ENCODE measurements at regions not wholly inside any gene's neighbourhood (a gene's known extent, or its start where the extent isn't known, plus 50 kb on each side); places are given as distances from the start of the nearest gene placed in this dataset.
"Not testable (repeated sequence)": the region's sequence is repeated elsewhere in the genome, so short reads cannot be mapped to it uniquely, and the experiment has no call there.

DNA sequence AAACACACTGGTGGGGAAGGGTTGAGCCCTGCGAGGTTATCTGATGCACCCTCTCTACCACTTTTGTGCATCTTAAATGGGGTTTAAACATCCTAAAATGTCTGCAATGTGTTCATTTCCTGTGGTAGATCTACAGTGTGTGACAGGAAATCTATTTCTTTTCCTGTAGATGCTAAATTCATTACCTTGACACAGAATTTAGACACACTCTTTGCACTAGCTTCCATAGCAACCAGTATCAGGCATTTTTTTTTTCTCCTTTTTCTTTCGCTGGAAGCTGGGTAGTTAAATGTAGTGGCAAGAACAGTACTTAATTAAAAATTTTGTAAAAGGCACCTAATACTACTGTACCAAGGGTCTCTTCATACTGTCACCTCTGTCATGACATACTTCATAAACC, 141.1 kb downstream of the RFPL4B start:
- in situ Hi-C loops (cut with MboI; ENCODE audit: low pct_unique_long_range_greater_than_20kb, low sequenced_read_pairs) = no loop called here
- DNase-seq = no peak

DNA sequence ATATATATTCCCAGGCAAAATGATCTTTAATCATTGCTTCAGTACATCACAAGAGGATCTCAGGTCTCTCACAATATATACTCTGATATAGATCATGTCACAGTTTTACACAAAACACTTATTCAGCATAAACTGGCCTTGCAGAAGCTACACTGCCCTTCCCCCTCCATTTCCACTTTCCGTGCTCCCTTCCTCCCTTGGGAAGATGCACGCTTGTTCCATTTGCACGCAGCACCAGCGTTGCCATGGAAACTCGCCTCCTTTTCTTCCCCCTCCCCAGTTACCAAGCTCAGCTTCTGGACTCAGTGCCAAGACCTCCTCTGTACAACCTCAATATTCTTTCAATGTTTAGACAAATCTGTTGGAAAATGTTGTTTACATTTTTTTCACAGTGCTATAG, 154.6 kb downstream of the RFPL4B start:
- no peak for DNase-seq
- in situ Hi-C loops (cut with MboI; ENCODE audit: low pct_unique_long_range_greater_than_20kb, low sequenced_read_pairs) = no loop called here

DNA sequence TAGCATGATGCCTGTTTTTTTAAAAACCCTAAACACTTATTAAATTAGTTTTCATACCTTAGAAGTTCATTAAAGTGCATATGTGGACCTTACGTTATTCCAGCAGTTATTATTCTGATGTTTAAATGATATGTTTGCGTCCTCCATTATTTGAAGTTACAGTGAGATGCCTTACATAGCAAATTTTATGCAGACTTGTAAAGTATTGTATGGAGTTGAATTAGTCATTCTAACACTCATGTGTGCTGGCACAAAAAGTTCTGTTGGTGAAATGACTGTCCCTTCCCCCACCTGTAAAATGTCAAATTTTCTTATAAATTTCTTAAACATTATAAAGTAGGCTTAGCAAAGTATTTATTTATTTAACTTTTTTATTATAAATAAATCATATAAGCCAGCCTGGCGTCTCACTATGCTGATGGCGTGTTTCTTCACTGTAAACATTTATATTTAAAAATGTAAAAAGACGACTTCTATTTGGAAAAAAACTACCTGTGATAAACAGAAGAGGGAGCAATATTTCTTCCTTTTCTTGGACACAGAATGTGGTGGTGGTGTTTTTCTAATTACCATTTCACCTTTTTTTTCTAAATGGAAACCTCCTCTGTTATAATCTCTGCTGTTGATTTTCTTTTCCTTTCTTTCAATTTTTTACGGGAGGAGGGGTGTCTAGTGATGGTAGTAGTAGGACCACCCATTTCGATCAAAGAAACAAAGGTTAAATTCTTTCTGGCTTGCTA, 155.4 kb downstream of the RFPL4B start:
- in situ Hi-C loops (cut with MboI; ENCODE audit: low pct_unique_long_range_greater_than_20kb, low sequenced_read_pairs) = no loop called here

DNA sequence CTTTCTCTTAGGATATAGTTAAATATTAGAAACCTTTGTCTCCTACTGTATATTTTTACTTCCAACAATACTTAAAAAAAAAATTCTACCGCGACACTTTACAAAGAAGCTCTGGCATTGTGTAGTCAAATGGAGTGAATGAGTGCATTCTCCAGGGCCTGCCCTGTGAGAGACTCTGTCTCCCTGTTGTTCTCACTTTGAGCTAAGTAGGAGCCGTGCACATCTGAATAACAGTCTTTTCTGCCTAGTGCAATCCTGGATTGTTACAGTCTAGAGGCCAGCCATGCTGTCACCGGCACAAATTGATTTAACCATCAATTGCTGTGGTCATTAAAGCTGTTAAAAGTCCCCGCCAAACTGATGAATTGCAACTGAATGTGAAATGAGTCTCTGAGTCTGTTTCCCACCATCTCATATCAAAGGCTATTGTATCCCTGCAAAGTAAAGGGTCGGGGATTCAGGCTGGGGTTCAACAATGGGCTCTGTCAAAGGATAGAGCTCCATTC, 156.0 kb downstream of the RFPL4B start:
- in situ Hi-C loops (cut with MboI; ENCODE audit: low pct_unique_long_range_greater_than_20kb, low sequenced_read_pairs) = no loop called here
- DNase-seq = no peak

More for the DNA sequence above, 155.4 kb downstream of the RFPL4B start:
- DNase-seq = no peak

DNA sequence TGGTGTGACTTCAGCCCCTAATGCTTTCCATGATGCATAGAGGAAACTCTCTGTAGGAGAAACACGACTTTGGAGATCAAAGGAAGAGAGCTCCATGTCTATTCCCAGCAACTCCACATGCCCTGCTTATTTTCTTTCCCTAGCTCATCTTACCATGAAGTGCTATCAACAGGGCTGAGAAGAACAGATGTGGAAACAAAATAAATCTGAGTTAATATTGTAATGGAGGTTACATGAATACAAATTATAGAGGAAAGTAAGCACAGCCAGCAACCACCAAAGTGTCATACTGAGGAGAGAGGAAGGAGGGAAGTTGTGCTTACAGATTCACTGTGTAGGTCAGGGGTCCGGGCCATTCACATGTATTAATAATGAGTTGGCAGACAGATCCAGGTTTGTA, 157.5 kb downstream of the RFPL4B start:
- in situ Hi-C loops (cut with MboI; ENCODE audit: low pct_unique_long_range_greater_than_20kb, low sequenced_read_pairs) = no loop called here
- no peak for DNase-seq

DNA sequence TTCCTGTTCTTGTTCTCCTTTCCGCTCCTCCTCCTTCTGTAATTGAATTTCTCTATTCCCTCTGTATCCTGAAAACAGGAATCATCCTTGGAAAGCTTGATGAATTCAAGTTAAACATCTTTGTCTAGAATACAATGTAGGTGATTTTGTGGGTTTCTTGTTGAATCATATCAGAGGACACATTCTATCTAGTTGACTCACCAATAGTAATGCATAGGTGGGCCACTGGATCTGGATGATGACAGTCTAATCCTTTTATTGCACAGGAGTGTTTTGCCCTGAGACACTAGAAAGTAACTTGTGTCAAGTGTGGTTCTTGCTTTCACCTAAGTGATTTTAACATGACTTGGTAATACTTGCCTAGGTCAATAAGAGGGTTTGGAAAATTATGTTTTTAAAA, 164.3 kb downstream of the RFPL4B start:
- in situ Hi-C loops (cut with MboI; ENCODE audit: low pct_unique_long_range_greater_than_20kb, low sequenced_read_pairs) = no loop called here
- DNase-seq = no peak

DNA sequence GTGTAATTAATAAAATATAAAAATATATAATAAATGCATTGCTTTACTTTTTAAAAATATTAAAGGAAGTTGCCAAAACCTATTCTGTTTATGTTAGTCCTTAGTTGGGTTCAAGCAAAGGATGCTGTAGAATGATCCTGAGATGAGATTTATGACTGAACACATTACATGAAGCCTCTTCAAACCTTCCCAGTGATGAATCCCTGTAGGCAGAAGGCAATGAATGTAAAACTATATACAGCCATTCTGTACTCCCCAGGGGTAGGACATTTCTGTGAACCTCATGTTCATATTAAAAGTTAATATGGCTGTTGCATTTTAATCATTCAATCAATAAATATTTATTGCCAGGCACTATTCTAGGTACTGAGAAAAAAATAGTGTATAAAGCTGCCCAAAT, 166.0 kb downstream of the RFPL4B start:
- in situ Hi-C loops (cut with MboI; ENCODE audit: low pct_unique_long_range_greater_than_20kb, low sequenced_read_pairs) = no loop called here
- no peak for DNase-seq

DNA sequence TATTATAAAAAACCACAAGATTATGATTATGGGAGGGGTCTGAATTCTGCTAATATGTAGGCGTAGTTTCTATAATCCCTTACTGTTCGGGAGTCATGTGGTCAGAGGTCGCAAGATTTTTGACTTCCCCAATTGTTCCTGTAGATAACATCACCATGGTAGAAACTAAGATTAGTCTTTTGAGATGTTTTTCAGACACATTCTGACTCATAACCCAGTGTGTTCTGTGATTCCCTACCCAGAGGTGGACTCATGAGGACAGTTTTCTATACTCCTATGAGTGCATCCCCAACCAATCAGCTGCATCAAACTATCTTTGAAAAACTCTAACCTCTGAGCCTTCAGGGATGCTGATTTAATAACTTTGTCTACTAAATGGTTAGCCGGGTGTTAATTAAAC, 175.5 kb downstream of the RFPL4B start:
- in situ Hi-C loops (cut with MboI; ENCODE audit: low pct_unique_long_range_greater_than_20kb, low sequenced_read_pairs) = no loop called here
- no peak for DNase-seq

DNA sequence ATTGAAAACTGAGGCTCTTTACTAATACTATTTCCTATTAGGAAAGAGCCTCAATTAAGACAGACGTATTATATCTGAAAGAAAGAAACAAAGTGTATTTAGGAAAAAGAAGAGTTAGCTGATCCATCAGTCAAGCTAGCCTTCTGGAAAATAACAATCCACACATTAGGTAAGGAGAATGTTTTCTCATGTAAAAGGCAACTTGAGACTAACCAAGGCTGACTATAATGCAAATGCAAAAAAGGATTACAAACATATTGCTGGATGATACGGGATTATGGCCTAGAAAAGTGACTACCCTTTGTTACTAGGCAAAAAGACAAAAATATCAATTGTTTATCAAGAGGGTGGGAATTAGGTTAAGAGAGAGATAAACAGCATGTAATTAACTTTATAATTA, 176.9 kb downstream of the RFPL4B start:
- in situ Hi-C loops (cut with MboI; ENCODE audit: low pct_unique_long_range_greater_than_20kb, low sequenced_read_pairs) = no loop called here
- DNase-seq = no peak

DNA sequence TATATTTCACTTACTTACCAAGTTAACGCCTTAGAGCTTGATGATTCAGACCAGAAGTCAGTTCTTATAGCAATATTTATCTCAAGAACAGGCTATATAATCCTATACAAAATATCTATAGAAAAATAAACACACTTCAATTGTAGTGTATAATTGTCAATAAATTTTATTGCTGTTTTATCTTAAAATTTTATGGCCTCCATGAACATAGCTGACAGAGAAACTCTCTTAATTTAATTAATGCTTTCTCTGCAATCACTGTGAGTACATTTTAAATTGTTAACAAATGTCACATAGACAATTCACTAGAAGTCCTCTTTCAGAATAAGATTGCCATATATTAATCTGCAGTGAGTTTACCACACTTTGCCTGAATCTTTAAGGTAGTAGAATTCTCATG, 178.6 kb downstream of the RFPL4B start:
- in situ Hi-C loops (cut with MboI; ENCODE audit: low pct_unique_long_range_greater_than_20kb, low sequenced_read_pairs) = no loop called here

DNA sequence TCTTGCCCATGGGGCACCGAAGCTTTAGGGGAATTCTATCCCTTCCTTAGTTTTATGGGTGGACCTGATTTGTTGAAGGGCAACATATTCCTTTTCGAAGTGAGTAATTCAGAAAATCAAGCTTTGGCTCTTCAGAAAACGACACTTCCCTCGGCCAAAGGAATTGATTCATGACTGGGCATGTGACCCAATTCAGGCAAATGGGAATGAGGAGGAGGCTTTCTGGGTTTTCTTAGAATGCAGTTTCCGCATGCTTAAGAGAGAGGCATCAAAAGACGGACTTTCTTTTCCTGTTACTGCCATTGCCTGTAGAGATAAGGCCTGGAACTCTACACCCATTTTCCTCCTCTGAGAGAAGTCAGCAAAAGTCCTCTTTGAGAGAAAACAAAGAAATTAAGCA, 179.5 kb downstream of the RFPL4B start:
- in situ Hi-C loops (cut with MboI; ENCODE audit: low pct_unique_long_range_greater_than_20kb, low sequenced_read_pairs) = no loop called here
- no peak for DNase-seq

More for the DNA sequence above, 178.6 kb downstream of the RFPL4B start:
- DNase-seq = no peak

DNA sequence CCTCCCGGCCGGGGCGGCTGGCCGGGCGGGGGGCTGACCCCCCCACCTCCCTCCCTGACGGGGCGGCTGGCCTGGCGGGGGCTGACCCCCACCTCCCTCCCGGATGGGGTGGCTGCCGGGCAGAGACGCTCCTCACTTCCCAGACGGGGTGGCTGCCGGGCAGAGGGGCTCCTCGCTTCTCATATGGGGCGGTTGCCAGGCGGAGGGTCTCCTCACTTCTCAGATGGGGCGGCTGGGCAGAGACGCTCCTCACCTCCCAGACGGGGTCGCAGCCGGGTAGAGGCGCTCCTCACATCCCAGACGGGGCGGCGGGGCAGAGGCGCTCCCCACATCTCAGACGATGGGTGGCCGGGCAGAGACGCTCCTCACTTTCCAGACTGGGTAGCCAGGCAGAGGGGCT, 181.2 kb downstream of the RFPL4B start:
- DNase-seq; in situ Hi-C loops (cut with MboI; ENCODE audit: low pct_unique_long_range_greater_than_20kb, low sequenced_read_pairs): not testable (repeated sequence)

DNA sequence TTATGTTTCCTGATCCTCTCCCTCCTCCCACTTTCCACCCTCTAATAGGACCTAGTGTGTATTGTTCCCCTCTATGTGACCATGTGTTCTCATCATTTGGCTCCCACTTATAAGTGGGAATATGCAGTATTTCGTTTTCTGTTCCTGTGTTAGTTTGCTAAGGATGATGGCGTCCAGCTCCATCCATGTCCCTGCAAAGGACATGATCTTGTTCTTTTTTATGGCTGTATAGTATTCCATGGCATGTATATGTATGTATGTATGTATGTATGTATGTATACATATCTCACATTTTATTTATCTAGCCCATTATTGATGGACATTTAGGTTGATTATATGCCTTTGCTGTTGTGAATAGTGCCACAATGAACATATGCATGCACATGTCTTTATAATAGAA, 188.7 kb downstream of the RFPL4B start:
- in situ Hi-C loops (cut with MboI; ENCODE audit: low pct_unique_long_range_greater_than_20kb, low sequenced_read_pairs) = no loop called here
- DNase-seq = no peak

DNA sequence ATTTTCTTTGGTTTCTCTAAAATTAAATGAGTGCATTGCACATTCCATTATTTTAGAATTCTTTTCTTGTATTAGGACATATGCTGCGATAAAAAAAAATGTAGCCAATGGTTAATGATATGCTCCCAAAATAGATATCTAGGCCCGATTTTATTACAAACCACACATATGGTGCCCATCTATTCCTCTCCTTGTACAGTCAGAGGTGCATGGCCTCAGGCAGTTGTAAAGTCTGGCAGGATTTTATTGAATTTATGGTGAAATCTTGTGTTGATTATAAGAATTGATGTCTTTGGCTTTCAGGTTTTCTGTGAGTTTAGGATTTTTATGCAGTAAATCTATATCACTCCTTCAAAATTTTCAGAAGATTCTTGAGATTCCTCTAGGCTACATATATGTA, 192.2 kb downstream of the RFPL4B start:
- DNase-seq = no peak
- in situ Hi-C loops (cut with MboI; ENCODE audit: low pct_unique_long_range_greater_than_20kb, low sequenced_read_pairs) = no loop called here

DNA sequence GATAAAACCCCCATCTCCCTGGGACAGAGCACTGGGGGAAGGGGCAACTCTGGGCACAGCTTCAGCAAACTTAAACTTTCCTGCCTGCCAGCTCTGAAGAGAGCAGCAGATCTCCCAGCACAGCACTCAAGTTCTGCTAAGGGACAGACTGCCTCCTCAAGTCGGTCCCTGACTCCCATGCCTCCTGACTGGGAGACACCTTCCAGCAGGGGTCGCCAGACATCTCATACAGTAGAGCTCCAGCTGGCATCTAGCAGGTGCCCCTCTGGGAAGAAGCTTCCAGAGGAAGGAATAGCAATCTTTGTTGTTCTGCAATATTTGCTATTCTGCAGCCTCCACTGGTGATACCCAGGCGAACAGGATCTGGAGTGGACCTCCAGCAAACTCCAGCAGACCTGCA, 194.7 kb downstream of the RFPL4B start:
- in situ Hi-C loops (cut with MboI; ENCODE audit: low pct_unique_long_range_greater_than_20kb, low sequenced_read_pairs) = not testable (repeated sequence)
- peak; percentile 4 for DNase-seq

DNA sequence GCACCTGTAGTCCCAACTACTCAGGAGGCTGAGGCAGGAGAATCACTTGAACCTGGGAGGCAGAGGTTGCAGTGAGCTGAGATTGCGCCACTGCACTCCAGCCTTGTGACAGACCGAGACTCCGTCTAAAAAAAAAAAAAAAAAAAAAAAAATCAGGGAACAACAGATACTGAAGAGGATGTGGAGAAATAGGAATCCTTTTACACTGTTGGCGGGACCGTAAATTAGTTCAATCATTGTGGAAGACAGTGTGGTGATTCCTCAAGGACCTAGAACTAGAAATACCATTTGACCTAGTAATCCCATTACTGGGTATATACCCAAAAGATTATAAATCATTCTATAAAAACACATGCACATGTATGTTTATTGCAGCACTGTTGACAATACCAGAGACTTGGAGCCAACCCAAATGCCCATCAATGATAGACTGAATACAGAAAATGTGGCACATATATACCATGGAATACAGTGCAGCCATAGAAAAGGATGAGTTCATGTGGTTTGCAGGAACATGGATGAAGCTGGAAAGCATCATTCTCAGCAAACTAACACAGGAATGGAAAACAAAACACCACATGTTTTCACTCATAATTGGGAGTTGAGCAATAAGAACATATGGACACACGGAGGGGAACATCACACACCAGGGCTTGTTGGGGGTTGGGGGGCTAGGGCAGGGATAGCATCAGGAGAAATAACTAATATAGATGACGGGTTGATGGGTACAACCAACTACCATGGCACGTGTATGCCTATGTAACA, 200.4 kb downstream of the RFPL4B start:
- in situ Hi-C loops (cut with MboI; ENCODE audit: low pct_unique_long_range_greater_than_20kb, low sequenced_read_pairs); DNase-seq: not testable (repeated sequence)

DNA sequence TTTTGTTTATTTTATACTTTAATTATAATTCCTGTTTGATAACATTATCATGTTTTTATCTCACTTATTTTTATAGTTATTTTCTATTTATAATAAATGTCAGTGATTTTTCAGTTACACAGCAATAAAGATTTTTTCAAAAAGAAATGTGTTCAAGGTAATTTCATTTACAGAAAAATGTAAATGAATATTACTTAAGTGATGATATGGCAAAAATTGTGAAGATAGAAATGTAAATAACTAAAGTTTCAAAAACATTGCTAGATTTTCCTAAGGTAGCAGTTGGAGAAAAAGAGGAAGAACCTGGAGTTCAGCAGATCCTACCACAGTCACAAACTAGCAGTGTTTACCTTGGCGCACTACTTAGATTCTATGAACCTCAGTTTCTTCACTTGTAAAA, 202.6 kb downstream of the RFPL4B start:
- no peak for DNase-seq
- in situ Hi-C loops (cut with MboI; ENCODE audit: low pct_unique_long_range_greater_than_20kb, low sequenced_read_pairs) = no loop called here

DNA sequence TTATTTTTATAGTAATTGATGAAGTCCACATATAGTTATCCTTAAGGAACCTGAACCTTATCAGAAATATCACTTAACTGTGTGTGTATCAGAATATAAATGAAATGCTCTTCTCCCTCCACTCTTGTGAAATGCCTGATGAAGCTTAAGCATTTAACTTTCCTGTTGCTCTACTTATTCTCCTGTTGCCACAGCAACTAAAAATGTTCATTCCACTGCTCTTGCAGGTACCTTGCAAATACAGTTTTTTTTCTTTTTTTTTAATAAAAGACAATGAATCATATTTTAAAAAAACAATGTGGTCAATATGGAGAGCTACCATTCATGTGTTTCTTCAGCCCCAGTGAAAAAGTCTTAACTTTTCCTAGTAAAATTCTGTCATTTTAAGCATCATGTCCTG, 210.3 kb downstream of the RFPL4B start:
- in situ Hi-C loops (cut with MboI; ENCODE audit: low pct_unique_long_range_greater_than_20kb, low sequenced_read_pairs) = no loop called here
- DNase-seq = no peak

DNA sequence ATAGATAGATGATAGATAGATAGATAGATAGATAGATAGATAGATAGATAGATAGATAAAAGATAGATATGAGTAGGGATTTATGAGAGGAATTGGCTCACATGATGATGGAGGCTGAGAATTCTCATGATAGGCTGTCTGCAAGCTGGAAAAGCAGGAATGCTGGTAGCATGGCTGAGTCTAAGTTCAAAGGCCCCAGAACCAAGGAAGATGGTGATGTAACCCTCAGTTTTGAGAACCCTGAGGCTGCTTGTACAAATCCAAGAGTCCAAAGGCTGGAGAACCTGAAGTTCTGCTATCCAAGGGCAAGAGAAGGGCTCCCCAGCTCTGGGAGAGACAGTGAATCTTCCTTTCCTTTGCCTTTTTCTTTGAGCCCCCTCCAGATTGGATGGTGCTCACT, 210.8 kb downstream of the RFPL4B start:
- DNase-seq = no peak
- in situ Hi-C loops (cut with MboI; ENCODE audit: low pct_unique_long_range_greater_than_20kb, low sequenced_read_pairs) = no loop called here

DNA sequence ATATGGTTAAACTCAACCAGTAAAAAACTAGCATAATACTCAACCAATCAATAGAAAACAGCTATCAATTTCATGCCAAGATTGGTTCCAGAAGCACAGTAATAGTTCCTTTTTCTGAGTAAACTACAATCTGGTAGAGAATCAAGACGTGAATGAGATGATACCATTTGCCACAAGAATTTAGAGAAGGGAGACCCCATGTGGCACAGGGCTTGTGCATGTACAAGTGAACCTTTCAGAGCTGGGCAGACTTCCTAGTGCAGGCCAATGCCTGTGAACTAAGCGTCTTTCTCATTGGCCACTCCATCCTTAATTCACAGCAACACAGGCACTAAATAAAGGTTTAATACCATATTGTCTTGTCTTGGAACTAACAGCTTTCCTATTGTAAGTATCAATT, 213.5 kb downstream of the RFPL4B start:
- no peak for DNase-seq

More for the DNA sequence above, 213.5 kb downstream of the RFPL4B start:
- in situ Hi-C loops (cut with MboI; ENCODE audit: low pct_unique_long_range_greater_than_20kb, low sequenced_read_pairs) = no loop called here

Measured in KBM-7 (cell line).